SK-N-SH (cell line): ENCODE measurements at regions not wholly inside any gene's neighbourhood (a gene's known extent, or its start where the extent isn't known, plus 50 kb on each side); places are given as distances from the start of the nearest gene placed in this dataset.

ENCODE experiments used
- ELF1 ChIP-seq: IDR thresholded peaks from 2 replicates; pipeline ENCODE4 v1.4.0; 2012
- EP300 ChIP-seq, 2 experiments: IDR thresholded peaks; 2 replicates each; pipeline versions ENCODE4 v1.4.0 to v1.6.1; 2012; ENCODE audit warnings: borderline replicate concordance in 1 of 2, low read depth in 1 of 2, low read length in 1 of 2
- POLR2AphosphoS5 ChIP-seq: IDR thresholded peaks from 2 replicates; pipeline ENCODE4 v1.6.1; 2012; ENCODE audit warnings: low read depth, low read length
- RAD21 ChIP-seq: IDR thresholded peaks from 2 replicates; pipeline ENCODE4 v1.6.1; 2012; ENCODE audit warnings: mild to moderate bottlenecking, low read length
- RCOR1 ChIP-seq: fragments of 150-350 bp; IDR thresholded peaks from 2 replicates; pipeline ENCODE4 v1.6.1; 2017; ENCODE audit warnings: antibody characterized with exemption, low read length
- RFX5 ChIP-seq: IDR thresholded peaks from 2 replicates; pipeline ENCODE4 v1.6.1; 2012; ENCODE audit warnings: mild to moderate bottlenecking, improper control_type of control experiment, low read length
- SMC3 ChIP-seq: IDR thresholded peaks from 2 replicates; pipeline ENCODE4 v1.6.1; 2012; ENCODE audit warnings: low read depth, low read length, improper control_type of control experiment
- TF ChIP-seq, protein P1 (sequence below): IDR thresholded peaks from 2 replicates; pipeline ENCODE4 v1.4.0; 2012; ENCODE audit warnings: low read depth

DNA sequence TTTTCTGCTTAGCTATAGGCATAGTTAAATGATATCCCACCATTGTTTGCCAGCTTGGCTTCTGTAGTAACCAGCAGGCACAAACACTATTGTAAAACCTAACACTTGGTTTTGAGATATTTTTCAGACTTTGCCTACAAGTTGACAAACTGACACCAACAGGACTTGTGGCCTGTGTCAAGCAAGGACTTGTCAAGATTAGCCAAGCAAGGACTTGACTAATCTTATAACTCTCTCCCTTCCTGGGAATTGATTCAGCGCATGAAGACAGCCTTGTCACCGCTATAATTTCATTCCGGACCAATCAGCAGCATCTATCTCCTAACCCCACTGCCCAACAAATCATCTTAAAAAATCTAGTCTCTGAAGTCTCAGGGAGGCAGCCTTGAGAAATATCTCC is 72.7 kb upstream of the SLITRK1 start:
- no peak for TF ChIP-seq SMC3
- TF ChIP-seq RCOR1, result no peak
- TF ChIP-seq RFX5, result no peak
- no peak for TF ChIP-seq POLR2AphosphoS5
- TF ChIP-seq, protein P1, sequence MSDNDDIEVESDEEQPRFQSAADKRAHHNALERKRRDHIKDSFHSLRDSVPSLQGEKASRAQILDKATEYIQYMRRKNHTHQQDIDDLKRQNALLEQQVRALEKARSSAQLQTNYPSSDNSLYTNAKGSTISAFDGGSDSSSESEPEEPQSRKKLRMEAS, result no peak
- no peak for TF ChIP-seq EP300 (IDR thresholded peaks at IDR 0.05; ENCODE audit: borderline replicate concordance in 1 of 2, low read depth in 1 of 2, low read length in 1 of 2)
- no peak for TF ChIP-seq ELF1
- no peak for TF ChIP-seq RAD21
